Tibial artery (tissue), 4 donors: ENCODE measurements at regions not wholly inside any gene's neighbourhood (a gene's known extent, or its start where the extent isn't known, plus 50 kb on each side); places are given as distances from the start of the nearest gene placed in this dataset.
"Not testable (repeated sequence)": the region's sequence is repeated elsewhere in the genome, so short reads cannot be mapped to it uniquely, and the experiment has no call there.

ENCODE experiments used
- DNase-seq, 2 donors: peaks; one replicate each; pipeline ENCODE4 v3.0.0-alpha.2; 2019
- H3K27ac ChIP-seq, 2 donors: fragments of 200-600 bp; sonication (generic) in 1 of 2; 1 replicate in 1 of 2; 2 replicates in 1 of 2; pipeline ENCODE4 v1.5.1; 2018 to 2019; ENCODE audit warnings: mild to moderate bottlenecking in 1 of 2
- H3K27me3 ChIP-seq, 2 donors: fragments of 200-600 bp; sonication (generic) in 1 of 2; one replicate each; pipeline versions ENCODE4 v1.5.1 to v1.6.0; 2016 to 2019
- H3K36me3 ChIP-seq, 3 donors: fragments of 200-600 bp; sonication (generic) in 2 of 3; one replicate each; pipeline ENCODE4 v1.5.1; 2016 to 2019; ENCODE audit warnings: mild to moderate bottlenecking in 2 of 3
- H3K4me1 ChIP-seq, 4 donors: fragments of 200-600 bp; sonication (generic) in 2 of 4; 1 replicate in 3 of 4; 2 replicates in 1 of 4; pipeline ENCODE4 v1.5.1; 2016 to 2019
- H3K4me3 ChIP-seq, 2 donors: fragments of 200-600 bp; sonication (generic) in 1 of 2; 1 replicate in 1 of 2; 2 replicates in 1 of 2; pipeline ENCODE4 v1.5.1; 2018 to 2019; ENCODE audit warnings: mild to moderate bottlenecking in 2 of 2
- H3K9me3 ChIP-seq, 3 donors: fragments of 200-600 bp; sonication (generic) in 1 of 3; one replicate each; pipeline ENCODE4 v1.5.1; 2016 to 2019
- intact Hi-C: fragments of 100-400 bp; cut with DNase I; formaldehyde crosslinking; loops from one replicate; pipeline ENCODE4 v1.15.0; 2023; ENCODE audit warnings: low total_unique reads
- TF ChIP-seq, protein P1 (sequence below), 2 experiments: fragments of 200-600 bp in 1 of 2; fragments of 450-650 bp in 1 of 2; IDR thresholded peaks; one replicate each; pipeline ENCODE4 v1.5.1; 2017 to 2019; ENCODE audit warnings: antibody characterized with exemption in 2 of 2, mild to moderate bottlenecking in 1 of 2, moderate library complexity in 1 of 2

DNA sequence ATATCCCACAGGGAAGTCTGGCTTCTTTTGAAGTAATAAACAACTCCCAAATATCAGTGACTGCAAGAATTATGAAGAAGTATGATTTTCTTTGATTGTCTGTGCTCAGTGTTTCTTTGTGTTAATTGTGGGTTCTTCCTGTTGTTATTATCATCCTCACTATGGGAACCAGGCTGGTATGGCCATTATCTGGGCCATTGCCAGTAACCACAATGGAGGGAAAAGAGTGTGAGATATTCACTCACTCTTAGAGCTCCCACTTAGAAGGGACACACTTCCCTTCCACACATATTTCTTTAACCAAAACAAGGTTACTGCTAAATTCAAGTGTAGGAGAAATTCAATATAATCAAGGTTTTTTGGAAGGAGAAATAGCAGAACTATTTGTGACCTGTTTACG, 503.7 kb downstream of the SLC6A15 start:
- no peak overlapping the region for H3K4me3 ChIP-seq
- H3K27ac ChIP-seq, result no peak overlapping the region
- H3K9me3 ChIP-seq, result no peaks in the 10 kb centered on the region
- intact Hi-C loops, result no loop called here
- no peak for DNase-seq
- TF ChIP-seq, protein P1, sequence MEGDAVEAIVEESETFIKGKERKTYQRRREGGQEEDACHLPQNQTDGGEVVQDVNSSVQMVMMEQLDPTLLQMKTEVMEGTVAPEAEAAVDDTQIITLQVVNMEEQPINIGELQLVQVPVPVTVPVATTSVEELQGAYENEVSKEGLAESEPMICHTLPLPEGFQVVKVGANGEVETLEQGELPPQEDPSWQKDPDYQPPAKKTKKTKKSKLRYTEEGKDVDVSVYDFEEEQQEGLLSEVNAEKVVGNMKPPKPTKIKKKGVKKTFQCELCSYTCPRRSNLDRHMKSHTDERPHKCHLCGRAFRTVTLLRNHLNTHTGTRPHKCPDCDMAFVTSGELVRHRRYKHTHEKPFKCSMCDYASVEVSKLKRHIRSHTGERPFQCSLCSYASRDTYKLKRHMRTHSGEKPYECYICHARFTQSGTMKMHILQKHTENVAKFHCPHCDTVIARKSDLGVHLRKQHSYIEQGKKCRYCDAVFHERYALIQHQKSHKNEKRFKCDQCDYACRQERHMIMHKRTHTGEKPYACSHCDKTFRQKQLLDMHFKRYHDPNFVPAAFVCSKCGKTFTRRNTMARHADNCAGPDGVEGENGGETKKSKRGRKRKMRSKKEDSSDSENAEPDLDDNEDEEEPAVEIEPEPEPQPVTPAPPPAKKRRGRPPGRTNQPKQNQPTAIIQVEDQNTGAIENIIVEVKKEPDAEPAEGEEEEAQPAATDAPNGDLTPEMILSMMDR (IDR thresholded peaks at IDR 0.05), result no peak
- H3K27me3 ChIP-seq, result no peaks in the 10 kb centered on the region
- no peaks in the 10 kb centered on the region for H3K4me1 ChIP-seq
- H3K36me3 ChIP-seq, result no peaks in the 10 kb centered on the region

DNA sequence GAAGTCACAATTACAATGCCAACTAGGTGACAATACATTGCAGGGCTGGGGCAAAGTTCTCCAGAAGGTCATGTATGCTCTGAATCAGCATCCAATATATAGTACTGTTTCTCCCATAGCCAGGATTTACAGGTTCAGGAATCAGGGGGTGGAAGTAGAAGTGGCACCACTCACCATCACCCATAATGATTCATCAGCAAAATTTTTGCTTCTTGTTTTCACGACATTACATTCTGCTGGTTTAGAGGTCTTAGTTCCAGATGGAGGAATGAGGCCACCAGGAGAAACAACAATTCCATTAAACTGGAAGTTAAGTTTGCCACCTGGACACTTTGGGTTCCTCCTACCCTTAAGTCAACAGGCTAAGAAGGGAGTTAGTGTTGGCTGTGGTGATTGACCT, 505.9 kb downstream of the SLC6A15 start:
- H3K36me3 ChIP-seq, DNase-seq, H3K4me1 ChIP-seq, H3K27me3 ChIP-seq, intact Hi-C loops, H3K9me3 ChIP-seq, H3K4me3 ChIP-seq, H3K27ac ChIP-seq: not testable (repeated sequence)

DNA sequence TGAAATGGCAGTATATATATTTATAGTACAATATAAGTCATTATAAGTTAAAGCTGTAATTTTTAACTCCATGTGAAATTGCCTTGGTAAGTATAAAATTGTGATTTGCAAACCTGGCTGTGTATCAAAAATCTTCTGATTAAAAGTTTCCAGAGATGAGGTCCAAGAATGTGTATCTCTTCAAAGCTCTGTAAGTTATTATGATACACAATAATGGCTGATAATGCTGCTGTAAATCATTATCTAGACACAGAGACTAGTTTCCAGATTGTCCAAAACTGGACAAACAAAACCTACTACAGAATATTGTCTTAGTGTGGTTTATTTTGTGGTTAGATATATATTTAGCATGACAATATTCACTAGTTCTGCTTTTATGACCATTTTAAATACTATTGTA, 514.8 kb downstream of the SLC6A15 start:
- Histone ChIP-seq H3K9me3 (no peaks in the 10 kb centered on the region), H3K27me3 (no peaks in the 10 kb centered on the region), H3K36me3 (no peaks in the 10 kb centered on the region), H3K27ac (no peak overlapping the region), H3K4me3 (no peak overlapping the region), H3K4me1 (no peaks in the 10 kb centered on the region)
- TF ChIP-seq, protein P1 (IDR thresholded peaks at IDR 0.05), result no peak
- intact Hi-C loops, result no loop called here
- no peak for DNase-seq

DNA sequence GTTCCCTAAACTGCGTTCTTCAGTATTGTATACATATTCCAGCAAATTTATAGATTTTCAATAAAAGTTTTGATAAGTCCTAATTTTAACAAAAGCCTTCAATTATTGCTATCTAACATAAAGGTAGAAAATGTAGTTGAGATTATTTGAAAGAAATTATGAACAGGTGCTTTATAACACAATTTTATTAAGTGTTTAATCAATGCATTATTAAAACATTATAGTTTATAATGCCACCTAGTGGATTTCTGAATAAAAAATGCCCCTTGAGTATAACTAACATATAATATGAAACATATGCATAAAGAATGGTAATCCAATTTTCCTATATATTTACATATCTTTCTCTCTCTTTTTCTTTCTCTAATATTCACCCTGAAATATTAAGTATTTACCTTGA, 515.3 kb downstream of the SLC6A15 start:
- TF ChIP-seq, protein P1 (IDR thresholded peaks at IDR 0.05), result no peak
- H3K9me3 ChIP-seq, result no peaks in the 10 kb centered on the region
- no peak for DNase-seq
- no peak overlapping the region for H3K27ac ChIP-seq
- no peaks in the 10 kb centered on the region for H3K36me3 ChIP-seq
- H3K4me3 ChIP-seq, result no peak overlapping the region
- H3K27me3 ChIP-seq, result no peaks in the 10 kb centered on the region
- no peaks in the 10 kb centered on the region for H3K4me1 ChIP-seq
- intact Hi-C loops, result no loop called here

DNA sequence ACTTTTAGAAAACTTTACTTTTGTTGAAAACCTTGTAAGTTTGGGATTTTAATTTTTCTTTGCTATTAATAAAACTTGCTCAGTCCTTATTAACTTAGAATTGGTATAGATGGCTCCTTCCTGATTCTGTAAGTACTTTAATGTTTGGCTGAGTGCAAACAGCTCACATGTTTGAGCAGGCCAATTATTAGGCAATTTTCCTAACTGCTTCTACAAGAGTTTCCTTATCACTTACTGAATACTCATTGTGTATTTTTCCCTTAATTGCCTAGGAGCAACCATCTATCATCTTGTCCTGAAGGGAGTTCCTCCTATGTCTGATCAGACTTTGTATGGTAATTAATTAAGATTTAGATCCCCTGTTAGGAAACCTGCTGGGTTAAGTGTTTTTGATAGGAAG, 521.4 kb downstream of the SLC6A15 start:
- H3K9me3 ChIP-seq, H3K4me3 ChIP-seq, H3K4me1 ChIP-seq, H3K36me3 ChIP-seq, intact Hi-C loops, DNase-seq, H3K27ac ChIP-seq, H3K27me3 ChIP-seq: not testable (repeated sequence)

DNA sequence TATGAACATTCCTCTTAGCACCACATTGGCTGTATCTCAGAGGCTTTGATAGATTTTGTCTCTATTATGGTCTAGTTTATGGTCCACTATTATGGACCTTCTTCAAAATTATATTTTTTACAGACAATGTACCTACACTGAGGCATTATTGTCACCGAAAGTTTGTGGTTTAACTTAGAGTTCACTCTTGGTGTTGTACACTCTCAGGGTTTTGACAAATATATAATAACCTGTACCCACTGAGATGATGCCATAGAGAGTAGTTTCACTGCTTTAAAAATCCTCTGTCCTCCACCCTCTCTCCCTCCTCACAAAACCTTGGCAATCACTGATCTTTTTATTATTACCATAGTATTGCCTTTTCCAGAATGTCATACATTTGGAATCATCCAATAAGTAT, 528.2 kb downstream of the SLC6A15 start:
- no peak overlapping the region for H3K4me3 ChIP-seq
- H3K9me3 ChIP-seq, result no peaks in the 10 kb centered on the region
- no peaks in the 10 kb centered on the region for H3K27me3 ChIP-seq
- H3K27ac ChIP-seq, result no peak overlapping the region
- no peaks in the 10 kb centered on the region for H3K36me3 ChIP-seq
- no peaks in the 10 kb centered on the region for H3K4me1 ChIP-seq
- DNase-seq, result no peak
- TF ChIP-seq, protein P1 (IDR thresholded peaks at IDR 0.05), result no peak
- intact Hi-C loops, result no loop called here

DNA sequence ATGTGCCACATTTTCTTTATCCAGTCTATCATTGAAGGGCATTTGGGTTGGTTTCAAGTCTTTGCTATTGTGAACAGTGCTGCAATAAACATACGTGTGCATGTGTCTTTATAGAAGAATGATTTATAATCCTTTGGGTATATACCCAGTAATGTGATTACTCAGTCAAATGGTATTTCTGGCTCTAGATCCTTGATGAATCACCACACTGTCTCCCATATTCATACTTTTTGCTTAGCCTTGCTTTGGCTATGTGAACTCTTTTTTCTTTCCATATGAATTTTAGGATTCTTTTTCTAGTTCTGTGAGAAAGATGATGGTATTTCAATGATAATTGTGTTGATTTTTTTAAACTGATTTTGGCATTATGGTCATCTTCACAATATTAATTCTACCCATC, 530.1 kb downstream of the SLC6A15 start:
- H3K4me3 ChIP-seq, H3K27me3 ChIP-seq, H3K9me3 ChIP-seq, H3K36me3 ChIP-seq, H3K4me1 ChIP-seq, intact Hi-C loops, H3K27ac ChIP-seq, DNase-seq: not testable (repeated sequence)
